COLO829 (cell line): ENCODE measurements at regions not wholly inside any gene's neighbourhood (a gene's known extent, or its start where the extent isn't known, plus 50 kb on each side); places are given as distances from the start of the nearest gene placed in this dataset.

ENCODE experiments used
- DNase-seq: peaks from one replicate; pipeline ENCODE4 v3.0.0; 2012; ENCODE audit warnings: low spot score

DNA sequence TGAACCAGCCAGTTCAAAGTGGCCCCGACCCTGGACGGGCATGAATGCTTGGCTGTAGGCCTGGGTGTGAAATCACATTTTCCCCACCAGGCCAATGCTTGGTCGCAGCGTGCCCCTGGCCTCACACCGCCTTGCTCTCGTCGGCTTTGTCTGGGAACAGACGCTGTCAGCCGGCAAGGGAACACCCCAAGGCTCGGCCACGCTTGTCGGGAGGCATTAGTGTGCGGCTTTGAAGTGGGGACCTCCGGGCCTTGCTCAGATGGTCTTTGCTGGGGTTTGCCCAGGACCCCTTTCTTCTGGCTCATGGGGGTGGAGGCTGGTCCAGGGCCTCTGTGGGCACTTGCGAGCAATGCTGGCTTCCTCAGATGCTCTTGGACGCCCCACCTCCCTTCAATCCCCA, 79.1 kb downstream of the INHBB start:
- DNase-seq: no peak

DNA sequence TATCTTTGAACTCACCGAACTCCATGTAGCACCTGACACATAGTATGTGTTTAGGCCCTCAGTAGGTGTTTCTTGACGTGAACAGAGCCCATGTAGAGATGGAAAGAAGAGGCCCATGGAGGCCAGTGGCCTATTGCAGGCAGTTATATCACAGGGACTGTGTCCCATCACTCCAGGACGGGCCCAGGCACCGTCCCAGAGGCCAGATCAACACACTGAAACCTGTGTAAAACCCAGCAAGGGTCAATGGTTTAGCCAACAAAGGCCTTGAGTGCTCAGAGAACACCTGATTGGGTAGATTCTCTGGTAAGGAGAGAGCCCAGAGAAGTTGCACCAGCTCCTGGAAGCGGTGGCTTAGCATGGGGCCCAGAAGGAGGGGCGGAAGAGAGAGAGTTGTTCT, 82.8 kb downstream of the INHBB start:
- no peak for DNase-seq

DNA sequence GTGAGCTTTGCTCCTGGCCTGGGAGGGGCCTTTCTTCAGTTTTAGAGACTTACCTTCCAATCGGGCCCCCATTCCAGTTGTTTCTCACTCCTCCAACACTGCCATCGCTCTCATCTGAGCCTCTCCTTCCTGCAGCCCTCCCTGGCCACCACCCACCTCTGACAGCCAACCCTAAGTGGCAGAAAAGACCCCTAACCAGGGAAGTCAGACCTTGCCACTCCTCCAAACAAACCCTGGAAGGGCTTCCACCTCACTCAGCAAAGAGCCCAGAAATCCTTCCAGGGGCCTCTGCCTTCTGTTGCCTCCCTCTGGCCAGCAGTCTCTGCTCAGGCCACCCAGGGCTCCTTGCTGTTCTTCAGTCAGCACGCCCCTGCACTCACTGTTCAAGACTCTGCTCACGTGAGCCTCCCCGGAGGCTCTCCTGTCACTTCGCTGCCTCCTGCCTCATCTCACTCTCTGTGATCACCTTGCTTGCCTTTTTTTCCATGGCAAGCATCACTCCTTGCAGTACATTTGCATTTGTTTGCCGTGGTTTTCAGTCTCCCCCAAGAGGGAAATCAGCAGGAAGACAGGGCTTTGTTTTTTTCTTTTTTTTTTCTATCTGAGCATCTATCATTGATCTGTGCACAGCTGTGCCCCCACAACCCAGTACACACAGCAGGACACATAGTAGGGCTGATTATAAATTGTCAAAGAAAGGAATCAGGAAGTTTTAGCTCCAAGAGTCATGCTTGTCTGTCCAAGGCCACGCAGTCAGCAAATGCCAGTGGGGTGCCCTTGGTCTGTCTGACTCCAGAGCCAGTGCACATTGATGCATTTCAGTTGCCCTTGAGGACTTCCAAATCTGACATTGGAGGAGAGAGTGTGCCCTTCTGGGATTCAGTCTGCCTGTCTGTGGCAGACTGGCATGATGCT, 83.9 kb downstream of the INHBB start:
- no peak for DNase-seq

DNA sequence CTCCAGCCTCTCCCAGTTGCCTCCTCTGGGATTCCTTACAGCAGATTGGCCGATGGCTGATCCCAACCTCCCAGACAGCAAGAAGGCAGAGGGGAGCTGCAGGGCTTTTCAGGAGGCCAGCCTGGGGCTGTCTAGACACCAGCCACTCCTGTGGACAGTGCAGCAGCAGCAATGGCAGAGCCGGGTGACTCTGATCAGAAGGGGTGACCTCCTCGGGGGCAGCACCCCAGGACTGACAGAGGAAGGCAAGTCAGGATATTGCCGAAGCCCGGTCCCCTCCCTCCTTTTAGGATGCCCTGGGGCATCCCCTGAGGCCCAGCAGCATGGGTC, 84.5 kb downstream of the INHBB start:
- DNase-seq: no peak

DNA sequence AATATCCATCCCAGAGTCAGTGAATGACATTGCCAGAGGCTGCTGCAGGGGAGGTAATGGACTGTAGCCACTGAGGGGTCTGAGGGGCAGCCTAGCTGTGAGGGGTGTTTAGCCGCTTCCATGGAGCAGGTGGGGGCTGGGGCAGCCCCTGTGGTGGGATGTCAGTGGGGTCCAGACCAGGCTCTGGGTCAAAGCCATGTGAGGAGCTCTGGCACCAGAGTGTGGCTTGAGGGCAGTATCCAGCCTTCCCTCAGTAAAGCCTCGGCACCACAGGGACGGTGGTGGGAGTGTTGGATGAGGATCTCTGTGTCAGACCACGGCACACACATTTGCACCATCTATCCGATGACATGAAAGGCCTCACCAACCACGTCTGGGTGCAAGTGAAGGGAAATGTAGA, 85.0 kb downstream of the INHBB start:
- no peak for DNase-seq

DNA sequence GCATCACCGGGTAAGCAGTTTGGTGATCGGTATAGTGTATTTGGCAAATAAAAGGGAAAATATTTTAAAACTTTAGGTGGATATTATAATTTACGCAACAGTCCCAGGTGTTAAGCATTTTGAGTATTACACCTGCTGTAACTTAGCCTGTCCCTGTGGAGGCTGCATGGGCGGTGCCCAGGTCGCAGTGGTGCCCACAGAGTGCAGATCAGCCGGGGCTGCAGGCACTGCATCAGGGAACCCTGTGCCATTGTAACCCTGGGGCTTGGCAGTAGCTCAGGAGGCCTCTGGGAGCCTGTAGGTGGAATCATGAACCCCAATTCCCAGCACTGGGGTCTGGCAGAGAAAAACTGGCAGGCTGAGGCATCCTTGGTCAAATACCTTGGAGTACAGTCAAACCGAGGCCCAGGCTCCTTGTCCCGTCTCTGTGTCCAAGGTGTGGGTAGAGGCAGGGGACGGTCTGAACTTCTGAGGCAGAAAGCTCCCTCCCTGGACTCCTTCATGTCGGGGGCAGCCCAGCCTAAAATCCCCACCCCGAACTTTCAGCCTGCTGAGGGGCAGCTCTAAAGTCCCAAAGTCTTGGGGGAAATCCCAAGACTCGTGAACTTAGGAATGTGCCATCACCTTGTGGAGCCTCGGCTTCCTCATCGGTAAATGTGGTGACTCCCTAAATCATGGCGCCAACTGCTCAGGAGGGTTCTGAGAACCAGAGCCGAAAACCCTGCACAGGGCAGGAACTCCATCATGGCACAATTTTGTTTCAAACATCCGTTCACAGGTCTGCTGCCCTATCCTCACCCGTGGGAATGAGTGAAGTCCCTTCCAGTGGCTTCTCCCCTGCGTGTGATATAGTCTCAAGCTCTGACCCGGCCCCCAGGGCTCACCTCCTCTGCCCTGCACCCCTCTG, 85.7 kb downstream of the INHBB start:
- no peak for DNase-seq

DNA sequence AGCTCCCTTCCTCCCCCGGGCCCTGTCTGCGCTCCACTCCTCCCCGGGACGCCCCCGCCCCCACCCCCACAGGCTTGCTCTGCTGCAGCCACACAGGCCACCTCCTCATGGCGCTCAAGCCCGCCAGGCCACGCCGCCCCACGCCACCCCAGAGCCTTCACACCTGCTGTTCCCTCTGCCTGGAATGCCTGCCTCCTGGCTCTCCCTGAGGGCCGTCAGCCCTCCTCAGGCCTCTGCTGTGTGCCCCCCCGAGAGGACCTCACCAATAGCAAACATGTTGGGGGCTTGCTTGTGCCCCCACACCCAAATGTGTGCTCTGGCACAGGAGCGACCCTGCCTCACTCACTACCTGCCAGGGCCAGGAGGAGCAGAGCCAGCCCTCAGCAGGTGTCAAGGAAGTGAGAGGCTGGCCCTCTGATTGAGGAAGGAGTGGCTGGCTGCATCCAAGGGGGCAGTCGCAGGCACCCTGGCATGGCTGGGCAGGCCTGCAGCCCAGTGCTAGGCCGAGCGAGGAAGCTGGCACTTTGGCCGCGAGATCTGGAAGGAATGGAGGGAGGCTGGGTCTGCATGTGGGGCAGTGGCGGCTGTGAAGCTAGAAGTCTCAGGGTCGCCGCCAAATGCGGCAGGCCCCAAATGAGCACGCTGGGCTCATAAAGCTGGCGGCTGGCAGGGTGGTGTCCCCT, 86.5 kb downstream of the INHBB start:
- no peak for DNase-seq

DNA sequence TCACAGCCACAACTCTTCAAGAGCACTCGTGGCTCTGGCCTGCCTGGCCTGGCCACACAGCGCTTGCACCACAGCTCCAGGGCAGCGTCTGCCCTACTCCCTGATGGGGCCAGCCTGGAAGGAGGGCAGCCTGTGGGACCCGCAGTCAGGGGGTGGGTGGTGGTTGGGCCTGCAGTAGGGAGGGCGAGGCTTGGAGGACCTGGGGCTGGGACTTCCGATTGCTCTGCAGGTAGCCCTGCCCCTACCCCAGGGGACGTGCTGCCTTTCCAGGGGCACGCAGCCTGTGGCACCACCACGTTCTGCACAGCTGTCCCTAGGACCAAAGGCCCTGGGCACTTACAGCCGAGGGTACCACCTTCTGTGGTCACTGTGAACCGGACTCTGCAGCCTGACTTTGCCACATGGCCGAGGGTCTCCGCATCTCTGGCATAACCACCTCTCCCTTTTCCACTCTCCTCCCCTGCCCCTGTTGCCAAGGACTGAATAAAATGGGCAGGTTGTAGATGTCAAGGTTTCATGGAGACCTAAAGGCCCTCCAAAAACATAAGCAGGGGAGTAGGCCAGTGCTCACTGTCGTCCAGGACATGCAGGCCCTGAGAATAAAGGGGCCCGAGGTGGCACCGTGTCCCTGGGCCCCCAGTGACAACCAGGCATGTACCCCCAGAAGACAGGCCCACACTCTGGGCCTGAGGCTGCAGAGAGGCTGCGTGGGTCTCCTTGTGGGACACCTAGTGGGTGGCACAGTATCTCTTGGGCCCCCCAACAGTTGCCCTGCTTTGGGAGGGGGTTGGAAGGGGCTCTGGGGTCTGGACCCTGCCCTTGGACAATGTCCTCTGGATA, 87.3 kb downstream of the INHBB start:
- no peak for DNase-seq

DNA sequence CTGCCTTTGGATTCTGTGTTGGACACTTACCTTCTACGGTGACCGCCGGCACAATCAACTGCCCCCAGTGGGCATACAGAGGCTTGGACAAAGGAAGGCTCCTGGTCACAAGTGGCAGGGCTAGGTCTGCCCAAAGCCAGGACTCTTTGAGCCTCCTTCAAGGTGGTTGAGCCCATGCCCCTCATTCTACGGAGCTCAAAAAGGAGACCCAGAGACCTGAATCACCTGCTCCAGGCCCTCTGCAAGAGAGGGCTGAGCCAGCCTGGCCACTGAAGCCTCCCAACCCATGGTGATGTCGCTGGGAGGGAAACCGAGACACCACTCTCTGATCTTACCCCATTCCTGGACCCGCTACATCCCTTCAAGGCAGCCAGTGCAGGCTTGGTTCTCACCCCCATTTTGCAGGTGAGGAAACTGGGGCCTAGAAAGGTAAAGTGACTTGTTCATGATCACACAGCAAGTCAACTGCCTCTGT, 87.9 kb downstream of the INHBB start:
- no peak for DNase-seq

DNA sequence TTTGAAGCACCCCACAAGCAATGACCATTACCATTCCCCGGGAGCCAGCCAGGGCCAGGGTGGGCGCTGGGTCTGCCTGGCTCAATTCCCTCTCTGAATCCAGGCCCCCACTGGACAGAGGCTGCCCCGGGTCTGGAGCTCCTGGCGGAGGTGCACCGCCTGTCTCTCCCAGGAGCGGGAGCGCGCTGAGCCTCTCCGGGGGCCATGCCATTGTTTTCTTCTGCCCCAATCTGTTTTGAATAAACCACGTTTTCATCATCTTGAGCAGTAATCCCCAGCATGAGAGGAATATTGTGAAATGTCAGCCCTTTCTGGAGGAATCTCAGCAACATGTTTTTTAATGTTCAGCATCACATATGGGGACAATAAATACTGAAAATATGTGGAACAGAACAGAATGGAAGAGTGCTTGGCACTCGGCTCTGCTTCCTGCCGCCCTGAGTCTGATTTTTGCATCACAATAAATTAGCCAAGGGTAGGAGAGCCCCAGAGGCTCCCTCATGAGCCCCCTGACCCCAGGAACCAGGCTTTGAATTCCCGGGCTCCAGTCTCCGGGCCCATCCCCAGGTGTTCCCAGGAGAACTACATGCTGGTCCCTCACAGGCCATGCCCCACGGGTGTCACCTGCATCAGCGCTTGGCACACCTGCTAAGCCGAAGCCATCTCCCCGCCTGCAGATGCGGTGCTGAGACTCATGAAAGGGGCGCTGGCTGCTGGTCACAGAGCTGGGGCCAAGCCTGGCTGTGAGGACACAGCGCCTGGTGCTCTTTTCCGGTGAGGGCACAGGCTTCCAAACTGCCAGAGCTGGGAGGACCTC, 88.8 kb downstream of the INHBB start:
- DNase-seq: no peak

DNA sequence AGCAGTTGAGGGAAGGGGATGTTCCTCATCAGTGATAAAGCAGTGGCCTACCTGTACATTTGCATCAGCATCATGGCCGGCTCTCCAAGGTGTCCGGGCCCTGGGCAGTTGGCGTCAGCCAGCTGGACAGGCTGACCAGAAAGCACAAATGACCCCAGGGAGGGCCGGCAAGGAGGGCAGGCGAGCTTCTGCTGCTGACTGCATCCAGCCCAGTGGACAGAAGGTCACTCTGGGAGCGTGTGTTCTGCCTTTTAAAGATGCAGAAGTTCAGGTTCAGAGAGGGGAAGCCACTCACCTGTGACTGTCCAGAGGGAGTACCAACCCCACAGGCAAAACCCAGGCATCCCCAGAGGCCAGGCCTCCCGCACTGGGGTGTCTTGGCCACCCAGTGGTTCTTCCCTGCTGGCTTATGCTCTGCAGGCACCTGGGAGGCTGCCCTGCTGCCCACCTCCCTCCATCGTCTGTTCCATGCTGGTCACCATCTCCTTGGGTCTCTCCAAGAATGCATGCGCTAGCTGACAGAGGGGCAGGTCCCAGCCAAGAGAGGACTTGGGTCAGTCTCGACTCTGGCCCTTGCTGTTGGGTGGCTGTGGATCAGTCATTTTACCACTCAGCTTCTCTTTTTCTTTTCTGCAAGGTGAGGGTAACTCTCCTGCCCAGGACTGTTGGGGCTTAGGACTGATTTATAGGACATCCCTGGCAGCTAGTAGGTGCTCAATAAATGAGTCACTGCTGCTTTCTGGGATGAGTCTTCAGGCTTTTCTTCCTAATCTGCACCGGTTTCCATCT, 89.9 kb downstream of the INHBB start:
- no peak for DNase-seq

DNA sequence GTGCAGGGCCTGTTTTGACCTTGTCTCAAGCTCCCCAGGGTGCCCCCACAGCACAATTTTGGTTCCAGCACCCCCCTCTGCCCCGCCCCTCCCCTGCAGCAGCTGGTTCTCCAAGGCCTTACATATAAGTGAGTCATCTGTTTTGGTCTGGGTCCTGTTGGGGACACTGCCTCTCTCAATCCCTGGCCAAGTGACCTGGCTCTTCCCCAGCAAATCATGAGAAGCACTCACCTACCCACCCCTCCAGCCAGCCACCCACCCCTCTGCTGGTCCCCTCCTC, 90.5 kb downstream of the INHBB start:
- DNase-seq: no peak

DNA sequence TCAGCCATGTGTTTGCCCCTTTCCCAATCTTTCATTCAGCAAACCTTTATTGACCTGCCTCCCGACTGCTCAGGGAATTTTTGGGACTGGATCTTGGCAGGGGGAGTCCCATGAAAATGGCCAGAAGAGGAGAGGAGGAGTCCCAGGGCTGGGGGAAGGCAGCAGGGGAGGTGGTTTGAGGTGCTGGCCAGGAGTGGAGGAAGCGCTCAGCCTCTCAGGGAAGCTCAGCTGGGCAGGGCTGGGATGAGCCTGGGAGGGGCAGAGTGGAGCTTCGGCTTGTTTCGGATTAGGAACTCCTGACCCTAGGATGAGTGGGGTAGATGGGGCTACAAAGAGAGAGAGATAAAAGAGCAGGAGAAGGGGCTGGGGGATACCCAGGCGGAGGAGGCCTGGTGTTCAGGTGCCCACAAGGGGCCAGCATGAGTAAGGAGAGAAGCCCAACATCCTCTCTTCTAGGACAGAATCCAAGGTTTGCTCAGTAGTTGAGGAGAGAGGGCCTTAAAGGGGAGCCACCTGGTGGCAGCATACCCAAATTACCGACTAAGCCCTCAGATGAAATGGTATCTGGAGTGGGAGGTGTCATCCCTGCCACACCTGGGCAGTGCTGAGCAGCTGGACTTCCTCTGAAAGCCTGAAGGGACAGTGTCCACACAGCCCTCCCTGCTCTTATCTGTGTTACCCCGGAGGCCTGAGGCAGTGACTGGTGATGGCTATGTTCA, 91.1 kb downstream of the INHBB start:
- DNase-seq: peak; percentile 41

DNA sequence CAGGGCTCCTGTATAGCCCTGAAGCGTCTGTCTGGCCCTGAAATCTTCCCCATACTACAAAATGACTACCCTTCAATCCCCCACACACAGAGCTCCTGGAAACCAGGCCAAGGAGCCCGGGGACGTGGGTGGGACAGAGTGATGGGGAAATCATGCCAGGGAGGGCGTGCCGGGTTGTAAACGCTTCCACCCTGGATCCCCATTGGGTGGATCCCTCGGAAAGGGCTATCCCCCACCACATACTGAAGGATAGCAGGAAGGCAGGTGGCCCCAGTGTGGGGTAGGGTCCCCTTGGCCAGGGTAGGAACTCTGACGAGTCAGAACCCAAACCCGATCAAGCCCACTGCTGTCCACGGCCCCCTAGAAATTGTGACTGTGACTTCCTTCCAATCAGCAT, 91.7 kb downstream of the INHBB start:
- no peak for DNase-seq

DNA sequence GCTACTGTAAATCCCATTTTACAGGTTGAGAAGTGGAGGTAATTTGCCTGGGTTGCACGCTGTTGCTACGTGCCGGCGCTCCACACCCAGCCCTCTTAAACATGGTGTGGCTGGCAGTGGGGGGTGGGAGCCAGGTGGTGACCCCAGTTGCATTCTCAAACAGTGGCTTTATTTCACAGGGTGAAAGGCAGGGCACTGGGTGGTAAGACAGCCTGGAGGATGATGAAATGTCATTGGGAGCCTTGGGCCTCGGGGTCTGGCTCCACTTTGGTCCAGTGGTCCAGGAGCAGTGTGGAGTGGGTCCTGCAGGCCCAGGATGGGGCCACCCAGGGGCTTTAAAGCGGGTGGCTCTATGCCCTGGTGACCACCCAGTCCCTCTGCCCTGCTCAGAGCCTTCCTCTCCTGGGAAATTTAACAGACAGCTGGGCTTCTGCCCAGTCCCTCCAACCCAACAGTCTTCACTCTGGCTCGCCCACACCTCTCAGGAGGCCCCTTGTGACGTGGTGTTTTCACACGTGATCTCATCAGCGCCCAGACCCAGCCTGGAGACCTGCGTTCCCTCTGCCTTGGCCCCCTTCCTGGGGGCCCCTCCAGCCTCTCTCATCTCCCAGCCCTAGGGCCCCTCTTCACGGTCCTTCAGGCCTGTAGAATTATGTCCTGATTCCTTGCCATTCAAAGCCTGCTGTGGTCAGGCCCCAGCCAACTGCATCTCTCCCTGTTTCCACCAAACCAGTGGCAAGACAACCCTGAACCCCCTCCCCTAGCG, 92.5 kb downstream of the INHBB start:
- no peak for DNase-seq

DNA sequence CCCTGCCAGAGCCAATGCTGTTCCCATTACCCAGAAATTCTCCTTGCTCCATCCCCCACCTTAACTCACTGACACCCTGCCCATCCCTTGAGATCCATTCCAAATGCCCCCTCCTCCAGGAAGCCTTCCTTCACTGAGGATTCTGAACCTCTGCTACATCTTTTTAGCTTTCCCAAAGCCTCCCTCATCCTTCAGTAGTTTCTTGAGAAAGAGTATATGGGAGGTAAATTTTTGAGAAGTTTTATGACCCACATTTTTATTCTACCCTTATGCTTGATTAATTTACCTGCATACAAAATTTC, 93.1 kb downstream of the INHBB start:
- no peak for DNase-seq

DNA sequence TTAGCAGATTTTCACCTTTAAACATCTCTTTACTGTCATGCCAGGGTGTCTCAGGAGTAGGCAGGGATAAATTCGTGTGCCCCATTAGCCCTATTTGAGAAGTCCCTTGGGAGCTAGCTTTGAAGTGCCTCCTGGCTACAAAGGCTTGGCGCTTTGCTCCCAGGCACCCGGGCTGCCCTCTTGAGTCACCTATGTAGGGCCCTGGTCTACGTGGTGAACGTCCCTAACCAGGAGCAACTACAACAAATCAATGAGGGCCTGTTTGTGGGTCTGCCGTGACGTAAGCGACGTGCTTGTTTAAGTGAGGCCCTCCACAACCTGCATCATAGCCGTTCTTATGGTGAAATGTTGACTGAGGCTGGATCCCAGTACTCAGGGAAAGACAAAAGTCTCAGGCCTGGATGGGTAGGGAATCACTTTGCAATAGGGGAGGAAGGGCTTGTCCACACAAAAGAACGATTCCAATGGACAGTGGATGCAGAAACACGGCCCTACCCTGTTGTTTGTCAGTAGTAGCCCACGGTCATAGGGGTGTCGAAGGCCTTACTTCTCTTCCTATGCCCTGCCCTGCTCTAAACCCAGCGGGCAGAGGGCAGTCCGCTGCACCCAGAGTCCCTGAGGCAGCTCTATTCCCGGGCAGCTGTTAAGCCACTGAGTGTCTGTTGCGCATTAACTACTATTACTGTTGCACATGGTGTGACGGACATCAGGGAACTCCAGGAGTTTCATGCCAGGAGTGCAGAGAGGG, 93.9 kb downstream of the INHBB start:
- DNase-seq: no peak
